Adrenal gland (tissue), 9 donors: ENCODE measurements at regions not wholly inside any gene's neighbourhood (a gene's known extent, or its start where the extent isn't known, plus 50 kb on each side); places are given as distances from the start of the nearest gene placed in this dataset.

Source experiments
- DNase-seq, 7 donors: peaks; one replicate each; pipeline ENCODE4 v3.0.0-alpha.2; 2019 to 2020
- H3K27ac ChIP-seq, 5 donors: fragments of 200-600 bp; sonication (generic) in 4 of 5; 1 replicate in 3 of 5; 2 replicates in 2 of 5; pipeline versions ENCODE4 v1.5.1 to v1.8.0; 2016 to 2020; ENCODE audit warnings: mild to moderate bottlenecking in 1 of 5
- H3K27me3 ChIP-seq: fragments of 200-600 bp; 2 replicates; pipeline ENCODE4 v1.8.0; 2021
- H3K36me3 ChIP-seq, 2 donors: fragments of 200-600 bp; replicated peaks in 1 of 2; 1 replicate in 1 of 2; 2 replicates in 1 of 2; pipeline versions ENCODE4 v1.5.1 to v1.8.0; 2018 to 2022
- H3K4me1 ChIP-seq, 2 donors: fragments of 200-600 bp; replicated peaks in 1 of 2; 1 replicate in 1 of 2; 2 replicates in 1 of 2; pipeline versions ENCODE4 v1.5.1 to v1.8.0; 2018 to 2021
- H3K4me3 ChIP-seq, 4 donors: fragments of 200-600 bp; sonication (generic) in 3 of 4; one replicate each; pipeline ENCODE4 v1.5.1; 2016 to 2018
- H3K9me3 ChIP-seq, 3 donors: fragments of 200-600 bp; sonication (generic) in 1 of 3; replicated peaks in 1 of 3; 1 replicate in 2 of 3; 2 replicates in 1 of 3; pipeline versions ENCODE4 v1.5.1 to v1.8.0; 2016 to 2021
- POLR2A ChIP-seq, 2 donors: fragments of 450-650 bp; IDR thresholded peaks; one replicate each; pipeline ENCODE4 v1.6.1; 2017; ENCODE audit warnings: antibody characterized with exemption in 2 of 2, mild to moderate bottlenecking in 2 of 2, moderate library complexity in 1 of 2
- WGBS, 4 donors: extraction: QIAGEN DNeasy Blood & Tissue Kit in 2 of 4; methylation state at CpG; one replicate each; pipeline versions ENCODE4 v1.1.5 to v1.1.7; 2013 to 2017; 5-methylcytosine and 5-hydroxymethylcytosine counted together
- intact Hi-C, 2 donors: fragments of 100-400 bp; cut with DNase I; formaldehyde crosslinking; loops; one replicate each; pipeline versions ENCODE4 v1.14.1 to v1.15.0; 2022 to 2023
- TF ChIP-seq, protein P1 (sequence below), 6 experiments: fragments of 450-650 bp in 4 of 6; fragments of 200-600 bp in 2 of 6; sonication (generic) in 1 of 6; IDR thresholded peaks; 1 replicate in 5 of 6; 2 replicates in 1 of 6; pipeline versions ENCODE4 v1.5.1 to v1.8.0; 2016 to 2021; ENCODE audit warnings: antibody characterized with exemption in 6 of 6, mild to moderate bottlenecking in 2 of 6, moderate library complexity in 1 of 6
- donor health status: healthy with polysubstance abuse.
- donor health status: Bipolar disorder and iron deficiency.
- donor health status: DM: yes; HTN: yes; CAD: no.
- donor health status: DM: no; HTN: no; CAD: no.
- donor health status: DM: no; HTN: no; CAD: no.

DNA sequence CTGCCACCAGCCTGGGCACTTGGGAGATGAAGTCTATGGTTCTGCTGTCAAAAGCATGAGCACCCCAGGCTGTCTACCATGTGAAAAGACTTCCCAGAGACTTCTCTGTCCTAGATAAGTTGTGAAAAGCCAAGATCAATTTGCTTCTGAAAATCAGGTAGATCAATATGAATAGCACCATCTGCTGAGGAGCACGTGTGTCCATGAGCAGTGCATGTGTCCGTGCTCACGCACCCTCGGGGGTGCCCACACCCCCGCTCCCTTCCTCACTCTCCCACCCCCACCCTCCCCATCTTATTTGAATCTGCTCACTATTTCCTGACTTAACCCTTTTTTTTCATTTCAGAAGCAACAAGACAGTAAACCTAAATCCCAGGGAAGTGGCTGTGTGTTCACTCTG, 238.3 kb upstream of the SDK2 start:
- DNase-seq: no peak
- H3K27ac ChIP-seq: no peak overlapping the region
- H3K4me1 ChIP-seq: no peaks in the 10 kb centered on the region
- intact Hi-C loops: no loop called here
- H3K27me3 ChIP-seq: no peaks in the 10 kb centered on the region
- H3K36me3 ChIP-seq: no peaks in the 10 kb centered on the region
- H3K4me3 ChIP-seq: no peak overlapping the region
- 48 to 60% (median 54%) methylated on average over 5 of the region's 5 CpGs for WGBS, 4 donors
- no peaks in the 10 kb centered on the region for H3K9me3 ChIP-seq
- TF ChIP-seq POLR2A (IDR thresholded peaks at IDR 0.05): no peak
- TF ChIP-seq, protein P1, sequence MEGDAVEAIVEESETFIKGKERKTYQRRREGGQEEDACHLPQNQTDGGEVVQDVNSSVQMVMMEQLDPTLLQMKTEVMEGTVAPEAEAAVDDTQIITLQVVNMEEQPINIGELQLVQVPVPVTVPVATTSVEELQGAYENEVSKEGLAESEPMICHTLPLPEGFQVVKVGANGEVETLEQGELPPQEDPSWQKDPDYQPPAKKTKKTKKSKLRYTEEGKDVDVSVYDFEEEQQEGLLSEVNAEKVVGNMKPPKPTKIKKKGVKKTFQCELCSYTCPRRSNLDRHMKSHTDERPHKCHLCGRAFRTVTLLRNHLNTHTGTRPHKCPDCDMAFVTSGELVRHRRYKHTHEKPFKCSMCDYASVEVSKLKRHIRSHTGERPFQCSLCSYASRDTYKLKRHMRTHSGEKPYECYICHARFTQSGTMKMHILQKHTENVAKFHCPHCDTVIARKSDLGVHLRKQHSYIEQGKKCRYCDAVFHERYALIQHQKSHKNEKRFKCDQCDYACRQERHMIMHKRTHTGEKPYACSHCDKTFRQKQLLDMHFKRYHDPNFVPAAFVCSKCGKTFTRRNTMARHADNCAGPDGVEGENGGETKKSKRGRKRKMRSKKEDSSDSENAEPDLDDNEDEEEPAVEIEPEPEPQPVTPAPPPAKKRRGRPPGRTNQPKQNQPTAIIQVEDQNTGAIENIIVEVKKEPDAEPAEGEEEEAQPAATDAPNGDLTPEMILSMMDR (IDR thresholded peaks at IDR 0.05): no peak

DNA sequence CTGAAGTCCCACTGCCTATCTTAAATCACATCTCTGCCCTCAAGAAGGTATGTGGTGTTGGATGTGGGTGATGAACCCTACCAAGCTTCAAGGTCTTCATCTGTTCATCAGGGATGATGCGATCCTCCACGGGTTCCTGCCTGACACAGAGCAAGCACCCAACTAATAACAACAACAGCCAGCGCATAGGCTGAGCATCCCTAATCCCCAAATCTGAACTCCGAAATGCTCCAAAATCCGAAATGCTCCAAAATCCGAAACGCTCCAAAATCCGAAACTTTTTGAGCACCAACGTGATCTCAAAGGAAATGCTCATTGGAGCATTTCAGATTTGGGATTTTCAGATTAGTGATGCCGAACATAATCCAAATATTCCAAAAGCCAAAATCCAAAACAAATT, 238.9 kb upstream of the SDK2 start:
- no peaks in the 10 kb centered on the region for H3K36me3 ChIP-seq
- DNase-seq: no peak
- H3K9me3 ChIP-seq: no peaks in the 10 kb centered on the region
- H3K4me3 ChIP-seq: no peak overlapping the region
- H3K27me3 ChIP-seq: no peaks in the 10 kb centered on the region
- WGBS, 4 donors: 84 to 90% (median 86%) methylated on average over 10 of the region's 10 CpGs
- H3K27ac ChIP-seq: no peak overlapping the region
- no peak for TF ChIP-seq POLR2A (IDR thresholded peaks at IDR 0.05)
- TF ChIP-seq, protein P1 (IDR thresholded peaks at IDR 0.05): no peak
- intact Hi-C loops: no loop called here
- no peaks in the 10 kb centered on the region for H3K4me1 ChIP-seq

DNA sequence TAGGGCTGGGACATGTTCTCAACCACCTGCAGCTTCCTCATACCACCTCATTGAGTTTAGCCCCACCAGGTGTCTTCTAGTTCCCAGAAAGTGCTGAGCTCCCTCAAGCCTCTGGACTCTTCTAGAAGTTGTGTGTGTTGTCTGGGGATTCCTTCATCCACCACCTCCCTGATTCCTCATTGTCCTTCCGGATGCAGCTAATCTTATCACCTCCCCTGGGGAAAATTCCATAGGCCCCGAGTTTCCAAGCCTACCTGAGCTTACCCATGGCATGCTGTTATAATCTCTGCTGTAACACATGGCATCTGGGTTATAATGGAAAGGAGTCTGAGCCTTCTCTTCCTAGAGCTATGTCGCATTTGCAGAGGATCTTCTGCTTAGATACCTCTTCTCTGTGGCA, 243.5 kb upstream of the SDK2 start:
- TF ChIP-seq POLR2A (IDR thresholded peaks at IDR 0.05): no peak
- TF ChIP-seq, protein P1 (IDR thresholded peaks at IDR 0.05): no peak
- intact Hi-C loops: no loop called here
- no peaks in the 10 kb centered on the region for H3K27me3 ChIP-seq
- DNase-seq: no peak
- H3K4me1 ChIP-seq: no peaks in the 10 kb centered on the region
- no peak overlapping the region for H3K27ac ChIP-seq
- H3K9me3 ChIP-seq: no peaks in the 10 kb centered on the region
- no peaks in the 10 kb centered on the region for H3K36me3 ChIP-seq
- H3K4me3 ChIP-seq: no peak overlapping the region
- 71 to 83% (median 77%) methylated on average over 3 of the region's 3 CpGs for WGBS, 4 donors

DNA sequence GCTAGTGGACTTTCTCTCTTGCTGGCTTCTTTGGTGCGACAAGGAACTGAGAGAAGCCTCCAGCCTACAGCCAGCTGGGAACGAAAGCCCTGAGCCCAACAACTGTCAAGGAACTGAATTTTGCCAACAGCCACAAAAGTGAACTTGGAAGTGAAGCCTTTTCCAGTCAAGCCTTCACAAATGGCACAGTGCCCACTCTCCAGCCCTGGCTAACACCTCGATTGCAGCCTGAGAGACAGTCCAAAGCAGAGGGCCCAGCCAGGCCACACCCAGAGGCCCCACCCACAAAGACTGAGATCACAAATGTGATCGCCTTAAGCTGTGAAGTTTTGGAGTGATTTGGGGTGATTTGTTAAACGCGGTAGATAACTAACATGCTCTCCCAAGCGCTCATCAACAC, 244.6 kb upstream of the SDK2 start:
- H3K9me3 ChIP-seq: no peaks in the 10 kb centered on the region
- no peak overlapping the region for H3K4me3 ChIP-seq
- TF ChIP-seq POLR2A (IDR thresholded peaks at IDR 0.05): no peak
- TF ChIP-seq, protein P1 (IDR thresholded peaks at IDR 0.05): no peak
- H3K36me3 ChIP-seq: no peaks in the 10 kb centered on the region
- DNase-seq: no peak
- intact Hi-C loops: no loop called here
- no peaks in the 10 kb centered on the region for H3K4me1 ChIP-seq
- 75 to 90% (median 86%) methylated on average over 6 to 7 of the region's 7 CpGs for WGBS, 4 donors
- H3K27ac ChIP-seq: no peak overlapping the region
- H3K27me3 ChIP-seq: no peaks in the 10 kb centered on the region
